MM.1S (cell line): ENCODE measurements at regions not wholly inside any gene's neighbourhood (a gene's known extent, or its start where the extent isn't known, plus 50 kb on each side); places are given as distances from the start of the nearest gene placed in this dataset.

Source experiments
- EZH2 ChIP-seq: fragments of 300-600 bp; sonication (generic); optimal IDR thresholded peaks from 2 replicates; pipeline ENCODE3; 2017; ENCODE audit warnings: low read depth, mild to moderate bottlenecking, antibody characterized with exemption, low read length, mixed read lengths
- EZH2phosphoT487 ChIP-seq: fragments of 300-600 bp; sonication (generic); IDR thresholded peaks from 2 replicates; pipeline ENCODE4 v1.6.1; 2018; ENCODE audit warnings: antibody characterized with exemption, low read length
- TF ChIP-seq, protein P1 (sequence below): fragments of 300-600 bp; sonication (generic); IDR thresholded peaks from 2 replicates; pipeline ENCODE4 v1.5.1; 2016; ENCODE audit warnings: antibody characterized with exemption, low read length, mixed read lengths

DNA sequence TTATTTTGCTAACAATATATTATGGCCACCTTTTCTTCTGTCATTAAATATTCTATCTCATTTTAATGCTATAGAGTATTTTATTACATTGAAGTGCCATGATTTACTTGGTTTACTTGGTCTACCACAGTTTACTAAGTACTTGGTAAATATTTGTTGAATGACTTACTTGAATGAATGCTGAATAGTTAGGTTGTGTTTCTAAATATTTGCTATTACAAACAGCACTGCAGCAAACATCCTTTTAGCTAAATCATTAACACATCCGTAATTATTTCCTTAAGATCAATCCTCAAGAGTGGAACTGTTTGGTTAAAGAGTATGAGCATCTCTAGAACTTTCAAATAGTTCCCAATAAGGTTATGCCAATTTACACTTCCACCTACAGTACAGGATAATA, 318.7 kb downstream of the MYCN start:
- TF ChIP-seq, protein P1, sequence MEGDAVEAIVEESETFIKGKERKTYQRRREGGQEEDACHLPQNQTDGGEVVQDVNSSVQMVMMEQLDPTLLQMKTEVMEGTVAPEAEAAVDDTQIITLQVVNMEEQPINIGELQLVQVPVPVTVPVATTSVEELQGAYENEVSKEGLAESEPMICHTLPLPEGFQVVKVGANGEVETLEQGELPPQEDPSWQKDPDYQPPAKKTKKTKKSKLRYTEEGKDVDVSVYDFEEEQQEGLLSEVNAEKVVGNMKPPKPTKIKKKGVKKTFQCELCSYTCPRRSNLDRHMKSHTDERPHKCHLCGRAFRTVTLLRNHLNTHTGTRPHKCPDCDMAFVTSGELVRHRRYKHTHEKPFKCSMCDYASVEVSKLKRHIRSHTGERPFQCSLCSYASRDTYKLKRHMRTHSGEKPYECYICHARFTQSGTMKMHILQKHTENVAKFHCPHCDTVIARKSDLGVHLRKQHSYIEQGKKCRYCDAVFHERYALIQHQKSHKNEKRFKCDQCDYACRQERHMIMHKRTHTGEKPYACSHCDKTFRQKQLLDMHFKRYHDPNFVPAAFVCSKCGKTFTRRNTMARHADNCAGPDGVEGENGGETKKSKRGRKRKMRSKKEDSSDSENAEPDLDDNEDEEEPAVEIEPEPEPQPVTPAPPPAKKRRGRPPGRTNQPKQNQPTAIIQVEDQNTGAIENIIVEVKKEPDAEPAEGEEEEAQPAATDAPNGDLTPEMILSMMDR, result no peak
- TF ChIP-seq EZH2, result no peak
- no peak for TF ChIP-seq EZH2phosphoT487
